ENCODE measurements at regions not wholly inside any gene's neighbourhood (a gene's known extent, or its start where the extent isn't known, plus 50 kb on each side); places are given as distances from the start of the nearest gene placed in this dataset.
"Not testable (repeated sequence)": the region's sequence is repeated elsewhere in the genome, so short reads cannot be mapped to it uniquely, and the experiment has no call there.

- H3K27ac ChIP-seq (ENCODE audit: insufficient read depth in 1 of 2, low read depth in 1 of 2, low read length in 2 of 2, poor library complexity in 1 of 2, severe bottlenecking in 2 of 2); H3K27me3 ChIP-seq (replicated peaks in 2 of 5; ENCODE audit: control insufficient read depth in 4 of 5, insufficient read depth in 5 of 5, low read length in 4 of 5); H3K36me3 ChIP-seq (ENCODE audit: control insufficient read depth in 4 of 4, insufficient read depth in 4 of 4, low read length in 3 of 4); CTCF ChIA-PET; H3K9me3 ChIP-seq (ENCODE audit: control extremely low read depth in 1 of 5, control insufficient read depth in 4 of 5, insufficient read depth in 2 of 5, low read depth in 1 of 5, low read length in 4 of 5); POLR2A ChIA-PET; H3K4me3 ChIP-seq (ENCODE audit: control insufficient read depth in 1 of 7, extremely low read depth in 1 of 7, insufficient read depth in 4 of 7, low read depth in 2 of 7, low read length in 6 of 7); DNase-seq; H3K4me1 ChIP-seq (ENCODE audit: control extremely low read depth in 1 of 4, control insufficient read depth in 4 of 4, insufficient read depth in 4 of 4, low read length in 3 of 4): not testable (repeated sequence)
- 57% methylated on average over 6 of the region's 6 CpGs for WGBS (ENCODE audit: insufficient coverage)
Measured at GRCh38 chr20:29868014-29868413, 1389.5 kb upstream of the DEFB115 start.

- 92% methylated on average over 3 of the region's 4 CpGs for WGBS (ENCODE audit: insufficient coverage)
- CTCF ChIA-PET: not testable (repeated sequence)
Measured at GRCh38 chr20:29868688-29869087, 1388.8 kb upstream of the DEFB115 start.

GRCh38 chr20:29871816-29872215 is 1385.6 kb upstream of the DEFB115 start:
- H3K4me3 ChIP-seq (ENCODE audit: control insufficient read depth in 1 of 7, extremely low read depth in 1 of 7, insufficient read depth in 4 of 7, low read depth in 2 of 7, low read length in 6 of 7); DNase-seq; CTCF ChIA-PET; POLR2A ChIA-PET; H3K36me3 ChIP-seq (ENCODE audit: control insufficient read depth in 4 of 4, insufficient read depth in 4 of 4, low read length in 3 of 4); H3K27me3 ChIP-seq (replicated peaks in 2 of 5; ENCODE audit: control insufficient read depth in 4 of 5, insufficient read depth in 5 of 5, low read length in 4 of 5); H3K4me1 ChIP-seq (ENCODE audit: control extremely low read depth in 1 of 4, control insufficient read depth in 4 of 4, insufficient read depth in 4 of 4, low read length in 3 of 4); H3K27ac ChIP-seq (ENCODE audit: insufficient read depth in 1 of 2, low read depth in 1 of 2, low read length in 2 of 2, poor library complexity in 1 of 2, severe bottlenecking in 2 of 2): not testable (repeated sequence)
- H3K9me3 ChIP-seq (ENCODE audit: control extremely low read depth in 1 of 5, control insufficient read depth in 4 of 5, insufficient read depth in 2 of 5, low read depth in 1 of 5, low read length in 4 of 5): peaks cover 0 to 19% (median 9%) of the 10 kb centered on the region in 5 experiments
- WGBS (ENCODE audit: insufficient coverage): 69% methylated on average over 2 of the region's 2 CpGs

More at GRCh38 chr20:29868688-29869087, 1388.8 kb upstream of the DEFB115 start:
- H3K27ac ChIP-seq (ENCODE audit: insufficient read depth in 1 of 2, low read depth in 1 of 2, low read length in 2 of 2, poor library complexity in 1 of 2, severe bottlenecking in 2 of 2); H3K4me3 ChIP-seq (ENCODE audit: control insufficient read depth in 1 of 7, extremely low read depth in 1 of 7, insufficient read depth in 4 of 7, low read depth in 2 of 7, low read length in 6 of 7); H3K27me3 ChIP-seq (replicated peaks in 2 of 5; ENCODE audit: control insufficient read depth in 4 of 5, insufficient read depth in 5 of 5, low read length in 4 of 5); POLR2A ChIA-PET; DNase-seq; H3K36me3 ChIP-seq (ENCODE audit: control insufficient read depth in 4 of 4, insufficient read depth in 4 of 4, low read length in 3 of 4); H3K4me1 ChIP-seq (ENCODE audit: control extremely low read depth in 1 of 4, control insufficient read depth in 4 of 4, insufficient read depth in 4 of 4, low read length in 3 of 4); H3K9me3 ChIP-seq (ENCODE audit: control extremely low read depth in 1 of 5, control insufficient read depth in 4 of 5, insufficient read depth in 2 of 5, low read depth in 1 of 5, low read length in 4 of 5): not testable (repeated sequence)

GRCh38 chr20:29873946-29874345 is 1383.5 kb upstream of the DEFB115 start:
- peak; percentile 59 to 74 (median 65) for DNase-seq
- ChIA-PET POLR2A (no interaction called here), CTCF (no interaction called here)
- H3K4me1 ChIP-seq (ENCODE audit: control extremely low read depth in 1 of 4, control insufficient read depth in 4 of 4, insufficient read depth in 4 of 4, low read length in 3 of 4): no peaks in the 10 kb centered on the region
- peaks cover 0 to 37% (median 25%) of the 10 kb centered on the region in 5 experiments for H3K9me3 ChIP-seq (ENCODE audit: control extremely low read depth in 1 of 5, control insufficient read depth in 4 of 5, insufficient read depth in 2 of 5, low read depth in 1 of 5, low read length in 4 of 5)
- peak overlapping the region in 5 of 7 experiments; percentile 26 to 64 (median 48) for H3K4me3 ChIP-seq (ENCODE audit: control insufficient read depth in 1 of 7, extremely low read depth in 1 of 7, insufficient read depth in 4 of 7, low read depth in 2 of 7, low read length in 6 of 7)
- no peaks in the 10 kb centered on the region for H3K36me3 ChIP-seq (ENCODE audit: control insufficient read depth in 4 of 4, insufficient read depth in 4 of 4, low read length in 3 of 4)
- no peaks in the 10 kb centered on the region for H3K27me3 ChIP-seq (replicated peaks in 2 of 5; ENCODE audit: control insufficient read depth in 4 of 5, insufficient read depth in 5 of 5, low read length in 4 of 5)
- 68% methylated on average over 24 of the region's 28 CpGs for WGBS (ENCODE audit: insufficient coverage)
- no peak overlapping the region for H3K27ac ChIP-seq (ENCODE audit: insufficient read depth in 1 of 2, low read depth in 1 of 2, low read length in 2 of 2, poor library complexity in 1 of 2, severe bottlenecking in 2 of 2)

GRCh38 chr20:29874476-29875202 is 1382.8 kb upstream of the DEFB115 start:
- H3K36me3 ChIP-seq (ENCODE audit: control insufficient read depth in 4 of 4, insufficient read depth in 4 of 4, low read length in 3 of 4): no peaks in the 10 kb centered on the region
- POLR2A ChIA-PET: no interaction called here
- WGBS (ENCODE audit: insufficient coverage): 85% methylated on average over 21 of the region's 25 CpGs
- H3K27me3 ChIP-seq (replicated peaks in 2 of 5; ENCODE audit: control insufficient read depth in 4 of 5, insufficient read depth in 5 of 5, low read length in 4 of 5): no peaks in the 10 kb centered on the region
- H3K9me3 ChIP-seq (ENCODE audit: control extremely low read depth in 1 of 5, control insufficient read depth in 4 of 5, insufficient read depth in 2 of 5, low read depth in 1 of 5, low read length in 4 of 5): peaks cover 0 to 42% (median 28%) of the 10 kb centered on the region in 5 experiments
- H3K27ac ChIP-seq (ENCODE audit: insufficient read depth in 1 of 2, low read depth in 1 of 2, low read length in 2 of 2, poor library complexity in 1 of 2, severe bottlenecking in 2 of 2): no peak overlapping the region
- H3K4me3 ChIP-seq (ENCODE audit: control insufficient read depth in 1 of 7, extremely low read depth in 1 of 7, insufficient read depth in 4 of 7, low read depth in 2 of 7, low read length in 6 of 7): no peak overlapping the region
- CTCF ChIA-PET: no interaction called here
- no peaks in the 10 kb centered on the region for H3K4me1 ChIP-seq (ENCODE audit: control extremely low read depth in 1 of 4, control insufficient read depth in 4 of 4, insufficient read depth in 4 of 4, low read length in 3 of 4)
- DNase-seq: no peak

- POLR2A ChIA-PET; H3K27ac ChIP-seq (ENCODE audit: insufficient read depth in 1 of 2, low read depth in 1 of 2, low read length in 2 of 2, poor library complexity in 1 of 2, severe bottlenecking in 2 of 2); CTCF ChIA-PET; H3K36me3 ChIP-seq (ENCODE audit: control insufficient read depth in 4 of 4, insufficient read depth in 4 of 4, low read length in 3 of 4); H3K4me3 ChIP-seq (ENCODE audit: control insufficient read depth in 1 of 7, extremely low read depth in 1 of 7, insufficient read depth in 4 of 7, low read depth in 2 of 7, low read length in 6 of 7); H3K27me3 ChIP-seq (replicated peaks in 2 of 5; ENCODE audit: control insufficient read depth in 4 of 5, insufficient read depth in 5 of 5, low read length in 4 of 5); DNase-seq; H3K4me1 ChIP-seq (ENCODE audit: control extremely low read depth in 1 of 4, control insufficient read depth in 4 of 4, insufficient read depth in 4 of 4, low read length in 3 of 4): not testable (repeated sequence)
- 80% methylated on average over 7 of the region's 27 CpGs for WGBS (ENCODE audit: insufficient coverage)
- peaks cover 0 to 42% (median 28%) of the 10 kb centered on the region in 5 experiments for H3K9me3 ChIP-seq (ENCODE audit: control extremely low read depth in 1 of 5, control insufficient read depth in 4 of 5, insufficient read depth in 2 of 5, low read depth in 1 of 5, low read length in 4 of 5)
Measured at GRCh38 chr20:29875321-29876083, 1382.0 kb upstream of the DEFB115 start.
